GM21360 (cell line): ENCODE measurements at regions not wholly inside any gene's neighbourhood (a gene's known extent, or its start where the extent isn't known, plus 50 kb on each side); places are given as distances from the start of the nearest gene placed in this dataset.
"Not testable (repeated sequence)": the region's sequence is repeated elsewhere in the genome, so short reads cannot be mapped to it uniquely, and the experiment has no call there.

ENCODE experiments used
- ATAC-seq: cut with Tn5 transposase; IDR thresholded peaks from one replicate; pipeline ENCODE4 v1.9.1; 2021; ENCODE audit warnings: mild to moderate bottlenecking, moderate library complexity; ENCODE audit not compliant: unreplicated experiment

DNA sequence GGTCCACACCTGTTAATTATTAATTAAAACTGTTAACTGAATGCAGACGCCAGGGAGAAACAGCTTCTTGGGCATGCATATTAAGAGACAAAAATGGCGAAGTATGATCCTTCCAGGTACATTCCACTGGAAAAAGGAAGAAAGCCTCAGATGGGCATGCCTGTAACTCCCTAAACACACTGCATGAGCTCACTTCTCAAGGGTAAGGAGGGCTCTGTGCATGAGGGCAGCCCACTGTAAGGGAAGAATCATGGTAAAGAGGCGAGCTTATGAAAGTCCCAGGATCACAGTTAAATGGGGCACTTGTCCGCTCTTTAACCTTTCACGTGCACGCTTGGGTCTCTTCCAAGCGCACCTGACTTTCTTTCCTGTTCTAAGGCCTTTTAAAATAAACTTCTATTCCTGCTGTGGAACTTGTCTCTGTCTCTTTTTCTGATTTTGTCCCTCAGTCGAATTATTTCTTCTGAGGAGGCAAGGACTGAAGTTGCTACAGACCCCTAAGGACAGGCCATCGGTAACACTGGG lies 321.7 kb downstream of the PPP1R2C start:
- no peak for ATAC-seq

GRCh38 chrX:42450228-42450627 lies 327.7 kb downstream of the PPP1R2C start:
- no peak for ATAC-seq

- peak; percentile 66 for ATAC-seq
Observed at GRCh38 chrX:42443267-42443666, 334.7 kb downstream of the PPP1R2C start.

DNA sequence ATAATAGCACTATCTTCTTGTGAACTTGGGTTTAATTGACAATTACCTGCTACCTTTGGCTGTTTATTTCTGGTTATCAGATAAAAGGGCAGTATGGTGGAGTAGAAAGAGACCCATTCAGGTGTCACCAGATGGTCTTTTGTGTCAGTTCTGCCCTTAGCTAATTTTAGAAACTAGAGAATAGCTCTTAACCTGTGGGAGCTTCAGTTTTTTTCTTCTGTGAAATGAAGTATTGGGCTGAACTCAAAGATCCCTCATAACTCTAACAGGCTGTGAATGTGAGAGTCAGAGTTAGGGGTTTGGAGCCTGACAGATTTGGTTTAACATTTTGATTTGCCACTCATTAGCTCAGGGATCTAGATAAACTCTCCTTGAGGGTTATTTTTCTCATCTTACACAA lies 335.2 kb downstream of the PPP1R2C start:
- no peak for ATAC-seq

DNA sequence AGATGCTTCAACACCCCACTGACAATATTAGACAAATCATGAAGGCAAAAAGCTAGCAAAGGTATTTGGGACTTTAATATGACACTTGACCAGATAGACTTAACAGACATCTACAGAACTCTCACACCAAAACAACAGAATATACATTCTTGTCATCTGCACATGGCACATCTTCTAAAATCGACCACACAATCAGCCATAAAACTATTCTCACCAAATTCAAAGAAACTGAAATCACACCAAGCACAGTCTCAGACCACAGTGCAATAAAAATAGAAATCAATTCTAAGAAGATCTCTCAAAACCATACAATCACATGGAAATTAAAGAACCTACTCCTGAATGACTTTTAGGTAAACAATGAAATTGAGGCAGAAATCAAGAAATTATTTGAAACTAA lies 340.8 kb downstream of the PPP1R2C start:
- ATAC-seq: no peak

GRCh38 chrX:42434458-42435166 lies 343.4 kb downstream of the PPP1R2C start:
- no peak for ATAC-seq

DNA sequence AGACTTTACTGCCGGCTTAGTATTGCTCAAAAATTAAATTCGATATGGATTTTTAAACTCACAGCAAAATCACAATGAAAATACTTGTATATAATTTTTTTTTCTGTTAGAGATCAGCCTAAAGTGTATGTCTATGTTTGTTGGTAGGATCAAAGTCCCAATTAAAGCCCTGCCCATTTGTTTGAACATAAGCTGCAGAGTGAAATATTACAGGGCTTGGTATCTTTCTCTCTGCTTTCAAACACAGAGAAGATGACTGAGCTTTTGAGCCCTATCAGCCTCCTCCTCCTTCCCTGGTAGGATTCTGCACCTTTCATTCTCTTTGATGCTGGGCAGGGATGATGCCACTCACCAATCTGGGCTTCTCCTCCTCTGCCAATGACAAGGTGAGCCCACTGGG lies 345.4 kb downstream of the PPP1R2C start:
- ATAC-seq: no peak

DNA sequence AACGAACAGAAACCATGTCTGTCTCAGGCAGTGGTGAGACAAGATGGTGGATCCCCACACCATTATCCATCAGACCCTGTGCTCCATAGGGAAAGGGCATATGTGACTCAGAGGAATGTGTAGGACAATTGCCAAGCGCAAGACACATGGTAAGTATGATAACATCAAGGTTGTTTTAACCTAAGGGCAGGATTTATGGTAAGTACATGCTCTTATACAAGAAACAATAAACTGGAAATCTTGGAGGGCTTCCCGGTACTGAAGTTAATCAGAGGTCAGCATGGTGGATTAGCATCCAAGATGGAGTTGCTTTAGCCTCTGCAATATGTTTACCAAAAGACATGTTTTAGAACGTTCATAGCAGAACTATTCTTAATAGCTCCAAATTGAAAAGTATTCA lies 355.0 kb downstream of the PPP1R2C start:
- ATAC-seq: no peak

DNA sequence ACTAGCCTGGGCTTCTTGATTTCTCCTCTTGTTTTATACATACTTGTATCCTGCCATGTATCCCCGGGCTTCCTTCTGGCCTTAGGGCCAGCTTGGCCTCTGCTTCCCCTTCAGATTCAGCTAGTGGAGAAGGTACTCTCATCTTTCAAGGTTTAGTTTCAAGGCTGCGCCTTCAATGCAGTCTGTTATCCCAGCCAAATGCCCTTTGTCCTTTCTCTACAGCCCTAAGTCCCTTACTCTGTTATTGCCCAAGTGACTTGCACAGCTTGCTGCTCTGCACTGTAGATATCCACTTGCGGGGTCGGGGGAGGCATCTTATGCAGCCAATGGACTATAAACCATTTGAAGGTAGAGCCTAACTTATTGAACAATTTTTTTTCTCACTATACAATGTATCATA lies 357.5 kb downstream of the PPP1R2C start:
- no peak for ATAC-seq

- ATAC-seq: no peak
Observed at GRCh38 chrX:42415636-42416035, 362.3 kb downstream of the PPP1R2C start.

DNA sequence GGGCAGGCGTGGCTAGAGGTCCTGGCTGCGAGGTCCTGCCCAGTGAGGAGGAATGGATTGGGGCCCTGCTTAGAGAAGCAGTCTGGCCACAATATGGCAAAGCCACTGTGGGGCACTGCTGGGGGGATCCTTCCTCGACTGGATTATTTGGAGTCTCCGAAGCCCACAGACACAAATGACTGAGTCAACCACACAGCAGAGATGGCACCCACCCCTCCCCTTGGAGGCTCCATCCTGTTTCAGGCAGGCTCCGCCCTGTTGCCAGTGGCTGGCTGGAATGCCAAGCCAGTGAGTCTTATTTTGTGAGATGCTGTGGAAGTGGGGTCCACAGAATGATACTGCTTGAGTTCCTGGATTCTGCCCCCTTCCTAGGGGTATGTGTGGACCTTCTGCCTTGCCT lies 363.9 kb downstream of the PPP1R2C start:
- ATAC-seq: no peak

DNA sequence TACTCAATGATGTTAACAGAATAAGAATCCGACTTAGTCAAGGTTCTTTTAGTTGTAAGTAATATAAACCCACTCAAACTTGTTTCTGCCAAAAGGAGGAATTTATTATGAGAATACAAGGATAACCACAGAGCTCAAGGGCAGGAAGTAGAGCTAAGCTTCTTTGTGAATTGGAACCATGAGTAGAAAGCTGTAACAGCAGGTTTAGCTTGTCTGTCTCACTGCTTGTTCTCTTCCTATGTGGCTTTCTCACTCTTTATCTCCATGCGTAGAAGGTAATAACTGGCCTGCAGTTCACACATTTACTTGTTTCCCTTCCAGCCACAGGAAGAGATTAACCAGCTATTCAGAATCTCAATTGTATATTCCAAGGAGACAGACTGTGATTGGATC lies 378.3 kb downstream of the PPP1R2C start:
- ATAC-seq: no peak

- ATAC-seq: no peak
Observed at GRCh38 chrX:42398967-42399631, 378.9 kb downstream of the PPP1R2C start.

DNA sequence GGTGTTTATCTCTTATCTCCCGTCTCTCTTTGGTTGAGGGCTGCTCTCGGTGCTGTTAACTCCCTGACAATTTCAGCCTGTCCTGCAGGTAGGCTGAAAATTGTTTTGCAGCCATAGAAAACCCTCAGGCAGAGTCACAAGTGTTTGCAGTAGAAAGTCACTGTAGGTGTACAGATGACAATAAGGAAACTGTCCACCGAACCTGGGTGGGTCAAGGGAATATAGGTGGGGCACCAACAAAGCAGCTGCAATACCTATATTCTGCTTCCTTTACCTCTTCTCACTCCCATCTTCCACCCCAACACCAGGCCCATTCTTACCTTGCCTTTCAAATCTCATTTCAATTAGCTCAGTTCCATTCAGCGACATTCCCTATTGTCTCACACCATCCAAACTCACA lies 381.8 kb downstream of the PPP1R2C start:
- ATAC-seq: no peak

DNA sequence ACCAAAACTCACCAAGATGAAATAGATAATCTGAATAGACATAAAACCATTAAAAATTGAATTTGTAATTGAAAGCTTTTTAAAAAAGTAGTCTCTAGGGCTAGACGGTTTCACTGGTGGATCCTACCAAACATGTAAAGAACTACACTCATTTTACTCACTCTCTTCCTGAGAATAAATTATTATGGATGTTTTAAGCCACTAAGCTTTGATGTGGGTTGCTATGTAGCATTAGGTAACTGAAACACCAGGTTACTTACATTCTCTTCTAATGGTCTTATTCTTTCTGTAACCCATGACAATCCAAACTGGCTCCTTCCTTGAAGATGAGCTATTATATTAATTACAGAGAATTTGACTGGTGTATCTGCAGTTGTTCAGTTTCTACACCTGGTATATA lies 385.1 kb downstream of the PPP1R2C start:
- ATAC-seq: no peak

- no peak for ATAC-seq
Observed at GRCh38 chrX:42386681-42387080, 391.3 kb downstream of the PPP1R2C start.

DNA sequence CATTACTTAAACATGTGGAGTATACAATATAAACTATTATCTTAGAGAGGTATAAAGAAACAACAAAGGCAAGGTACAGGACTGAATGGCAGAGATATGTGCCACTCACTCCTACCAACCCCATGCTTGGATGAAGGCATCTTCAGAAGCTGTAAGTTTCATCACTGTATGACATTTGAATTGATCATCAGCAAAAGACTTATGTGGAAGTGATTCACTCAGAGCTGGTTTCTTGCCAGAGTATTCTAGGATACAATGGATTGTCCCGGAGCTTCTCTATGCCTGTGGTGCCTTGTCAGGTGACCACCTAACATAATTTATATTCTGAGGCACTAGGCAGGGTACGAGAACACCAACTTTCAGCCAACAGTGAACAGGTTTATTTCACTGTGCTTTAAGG lies 392.2 kb downstream of the PPP1R2C start:
- ATAC-seq: no peak

GRCh38 chrX:42384956-42385355 lies 393.0 kb downstream of the PPP1R2C start:
- no peak for ATAC-seq

DNA sequence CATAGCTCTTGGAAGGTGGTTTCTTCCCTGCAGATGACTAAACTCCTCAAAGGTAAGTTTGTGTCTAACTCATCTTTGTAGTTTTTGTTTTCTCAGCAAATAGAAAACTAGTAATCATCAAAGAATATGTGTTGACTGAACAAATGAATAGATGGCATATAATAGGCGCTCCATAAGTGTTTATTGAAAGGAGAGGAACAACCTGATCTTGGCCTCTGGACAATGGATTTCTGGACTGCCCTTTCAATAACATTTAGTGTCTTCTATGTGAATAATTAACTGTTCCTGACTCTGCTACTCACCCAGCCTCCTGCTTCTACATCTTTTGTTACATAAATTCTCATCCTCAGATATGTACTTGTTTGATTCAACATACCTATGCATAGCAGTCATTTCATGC lies 399.1 kb downstream of the PPP1R2C start:
- no peak for ATAC-seq

DNA sequence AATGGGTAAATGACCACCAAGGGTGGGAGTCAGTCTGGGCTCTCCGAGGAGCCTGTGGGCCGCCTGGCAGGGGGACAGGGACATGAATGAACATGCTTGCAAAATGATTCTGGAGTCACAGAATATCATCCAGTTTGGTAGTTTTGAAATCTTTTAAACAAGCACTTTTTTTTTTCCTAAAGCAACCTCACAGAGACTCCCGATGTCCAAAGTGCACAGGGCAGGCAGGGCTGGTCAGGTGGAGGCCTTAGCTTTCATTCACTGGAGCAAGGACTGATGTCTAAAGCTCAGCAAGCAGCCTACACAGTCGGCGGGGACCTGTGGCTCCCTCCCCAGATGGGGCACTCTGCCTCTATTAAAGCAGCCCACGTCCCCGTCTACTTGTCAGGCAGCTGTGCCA lies 402.9 kb downstream of the PPP1R2C start:
- no peak for ATAC-seq

DNA sequence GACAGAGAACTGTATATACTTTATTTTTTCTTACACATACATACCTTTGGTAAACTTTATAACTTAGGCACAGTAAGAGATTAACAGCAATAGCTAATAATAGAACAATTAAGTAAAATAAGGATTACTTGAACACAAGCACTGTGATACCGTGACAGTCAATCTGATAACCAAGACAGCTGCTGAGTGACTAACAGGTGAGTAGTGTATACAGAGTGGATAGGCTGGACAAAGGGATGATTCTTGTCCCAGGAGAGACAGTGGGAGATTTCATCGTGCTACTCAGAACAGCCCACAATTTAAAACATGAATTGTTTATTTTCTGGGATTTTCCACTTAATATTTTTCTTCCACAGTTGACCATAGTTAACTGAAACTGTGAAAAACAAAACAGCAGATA lies 411.8 kb downstream of the PPP1R2C start:
- ATAC-seq: no peak

GRCh38 chrX:42362219-42362618 lies 415.7 kb downstream of the PPP1R2C start:
- ATAC-seq: no peak

DNA sequence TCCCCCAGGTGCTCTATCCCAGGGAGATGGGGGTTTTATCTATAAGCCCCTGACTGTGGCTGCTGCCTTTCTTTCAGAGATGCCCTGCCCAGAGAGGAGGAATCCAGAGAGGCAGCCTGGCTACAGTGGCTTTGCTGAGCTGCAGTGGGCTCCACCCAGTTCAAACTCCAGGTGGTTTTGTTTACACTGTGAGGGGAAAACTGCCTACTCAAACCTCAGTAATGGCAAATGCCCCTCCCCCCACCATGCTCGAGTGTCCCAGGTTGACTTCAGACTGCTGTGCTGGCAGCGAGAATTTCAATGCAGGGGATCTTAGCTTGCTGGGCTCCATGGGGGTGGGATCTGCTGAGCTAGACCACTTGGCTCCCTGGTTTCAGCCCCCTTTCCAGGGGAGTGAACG lies 419.6 kb upstream of the CASK start:
- ATAC-seq: not testable (repeated sequence)
